T-helper 1 cell (primary cell): ENCODE measurements at regions not wholly inside any gene's neighbourhood (a gene's known extent, or its start where the extent isn't known, plus 50 kb on each side); places are given as distances from the start of the nearest gene placed in this dataset.

Experiments
- DNase-seq, 5 donors: peaks; one replicate each; pipeline ENCODE4 v3.0.0-alpha.2; 2012 to 2020

- no peak for DNase-seq
Measured at GRCh38 chr4:3853388-3854035, 87.3 kb downstream of the ADRA2C start.

GRCh38 chr4:3854661-3855060 is 88.5 kb downstream of the ADRA2C start:
- no peak for DNase-seq

- no peak for DNase-seq
Measured at GRCh38 chr4:3855646-3856045, 89.5 kb downstream of the ADRA2C start.

GRCh38 chr4:3856604-3857204 is 90.5 kb downstream of the ADRA2C start:
- no peak for DNase-seq

- DNase-seq: no peak
Measured at GRCh38 chr4:3857269-3857926, 91.2 kb downstream of the ADRA2C start.

- no peak for DNase-seq
Measured at GRCh38 chr4:3858046-3858730, 92.0 kb downstream of the ADRA2C start.

GRCh38 chr4:3858765-3859388 is 92.7 kb downstream of the ADRA2C start:
- no peak for DNase-seq

- DNase-seq: no peak
Measured at GRCh38 chr4:3859571-3859970, 93.4 kb downstream of the ADRA2C start.

GRCh38 chr4:3860061-3860912 is 94.1 kb downstream of the ADRA2C start:
- DNase-seq: no peak

GRCh38 chr4:3860913-3861636 is 94.9 kb downstream of the ADRA2C start:
- DNase-seq: no peak

GRCh38 chr4:3861720-3862639 is 95.8 kb downstream of the ADRA2C start:
- no peak for DNase-seq

GRCh38 chr4:3862640-3863420 is 96.6 kb downstream of the ADRA2C start:
- no peak for DNase-seq

- no peak for DNase-seq
Measured at GRCh38 chr4:3863841-3864741, 97.9 kb downstream of the ADRA2C start.

- DNase-seq: no peak
Measured at GRCh38 chr4:3864742-3865721, 98.8 kb downstream of the ADRA2C start.

- DNase-seq: no peak
Measured at GRCh38 chr4:3865986-3866812, 100.0 kb downstream of the ADRA2C start.

GRCh38 chr4:3866813-3867129 is 100.6 kb downstream of the ADRA2C start:
- DNase-seq: no peak
